ENCODE measurements at regions not wholly inside any gene's neighbourhood (a gene's known extent, or its start where the extent isn't known, plus 50 kb on each side); places are given as distances from the start of the nearest gene placed in this dataset.

DNA sequence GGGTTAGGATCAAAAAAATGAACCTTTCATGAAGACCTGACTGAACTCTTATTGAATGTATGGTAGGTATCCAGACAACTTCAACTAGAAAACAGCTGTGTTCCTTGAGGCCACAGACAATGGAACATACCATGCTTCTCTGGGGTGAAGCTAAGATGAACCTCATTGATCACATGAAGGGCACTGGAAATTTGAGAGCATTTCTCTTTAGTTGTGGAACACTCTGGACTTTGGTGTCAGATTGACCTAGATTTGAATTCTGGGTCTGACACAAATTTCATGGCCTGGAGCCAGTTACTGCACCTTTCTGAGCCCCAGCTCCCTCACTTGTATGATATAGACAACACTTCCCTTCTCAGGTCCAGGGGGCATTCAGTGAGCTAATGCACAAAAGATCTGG is 411.2 kb upstream of the ID2 start:
- TF ChIP-seq ZNF600 (tag by site-specific recombination; IDR thresholded peaks at IDR 0.05) (no peak), ZNF596 (tag by site-specific recombination; IDR thresholded peaks at IDR 0.05) (no peak), ZFP41 (tag by site-specific recombination; IDR thresholded peaks at IDR 0.05; ENCODE audit: borderline replicate concordance) (no peak), ZBTB17 (tag by site-specific recombination; IDR thresholded peaks at IDR 0.05) (no peak), ZNF404 (tag by site-specific recombination; IDR thresholded peaks at IDR 0.05) (no peak), PRDM4 (tag by site-specific recombination; IDR thresholded peaks at IDR 0.05) (no peak)
- H3K4me3 ChIP-seq (ENCODE audit: low read depth, low read length): no peak overlapping the region
- no peak overlapping the region for H3K27ac ChIP-seq (ENCODE audit: extremely low read depth, low read depth, low read length)
- no peaks in the 10 kb centered on the region for H3K9me3 ChIP-seq (ENCODE audit: control insufficient read depth, insufficient read depth, low read depth, low read length)
- H3K4me1 ChIP-seq (ENCODE audit: control insufficient read depth, insufficient read depth, low read length): no peaks in the 10 kb centered on the region
- ChIA-PET CTCF (no interaction called here), POLR2A (no interaction called here)
- no peaks in the 10 kb centered on the region for H3K36me3 ChIP-seq (ENCODE audit: control insufficient read depth in 2 of 2, insufficient read depth in 1 of 2, low read length in 2 of 2)

- no peaks in the 10 kb centered on the region for H3K36me3 ChIP-seq (ENCODE audit: control insufficient read depth in 2 of 2, insufficient read depth in 1 of 2, low read length in 2 of 2)
- ChIA-PET CTCF (no interaction called here), POLR2A (no interaction called here)
- H3K4me3 ChIP-seq (ENCODE audit: low read depth, low read length): no peak overlapping the region
- TF ChIP-seq YY2 (tag by site-specific recombination; IDR thresholded peaks at IDR 0.05) (no peak), ZNF423 (tag by site-specific recombination; IDR thresholded peaks at IDR 0.05) (no peak), ZSCAN16 (tag by site-specific recombination; IDR thresholded peaks at IDR 0.05) (no peak), ZNF654 (tag by site-specific recombination; IDR thresholded peaks at IDR 0.05; ENCODE audit: low read depth) (no peak), RBAK (tag by site-specific recombination; IDR thresholded peaks at IDR 0.05) (no peak), ZSCAN18 (tag by site-specific recombination; IDR thresholded peaks at IDR 0.05) (no peak), ZSCAN23 (tag by site-specific recombination; IDR thresholded peaks at IDR 0.05) (no peak), BCL11A (tag by site-specific recombination; IDR thresholded peaks at IDR 0.05; ENCODE audit: low read depth) (no peak), ZNF335 (tag by site-specific recombination; conservative IDR thresholded peaks at IDR 0.05) (no peak), ZNF560 (tag by site-specific recombination; IDR thresholded peaks at IDR 0.05; ENCODE audit: borderline replicate concordance) (no peak), ZNF37A (tag by site-specific recombination; IDR thresholded peaks at IDR 0.05) (no peak), WT1 (tag by site-specific recombination; IDR thresholded peaks at IDR 0.05) (no peak), ZNF223 (tag by site-specific recombination; IDR thresholded peaks at IDR 0.05) (no peak), ZNF624 (tag by site-specific recombination; IDR thresholded peaks at IDR 0.05) (no peak), ZNF660 (tag by site-specific recombination; IDR thresholded peaks at IDR 0.05) (no peak), ZBTB21 (tag by site-specific recombination; IDR thresholded peaks at IDR 0.05) (no peak), YY1 (tag by site-specific recombination; IDR thresholded peaks at IDR 0.05) (no peak), PRDM6 (tag by site-specific recombination; IDR thresholded peaks at IDR 0.05) (no peak)
- TF ChIP-seq, protein P1, sequence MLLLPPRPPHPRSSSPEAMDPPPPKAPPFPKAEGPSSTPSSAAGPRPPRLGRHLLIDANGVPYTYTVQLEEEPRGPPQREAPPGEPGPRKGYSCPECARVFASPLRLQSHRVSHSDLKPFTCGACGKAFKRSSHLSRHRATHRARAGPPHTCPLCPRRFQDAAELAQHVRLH (tag by site-specific recombination; IDR thresholded peaks at IDR 0.05): no peak
- TF ChIP-seq, protein P2, sequence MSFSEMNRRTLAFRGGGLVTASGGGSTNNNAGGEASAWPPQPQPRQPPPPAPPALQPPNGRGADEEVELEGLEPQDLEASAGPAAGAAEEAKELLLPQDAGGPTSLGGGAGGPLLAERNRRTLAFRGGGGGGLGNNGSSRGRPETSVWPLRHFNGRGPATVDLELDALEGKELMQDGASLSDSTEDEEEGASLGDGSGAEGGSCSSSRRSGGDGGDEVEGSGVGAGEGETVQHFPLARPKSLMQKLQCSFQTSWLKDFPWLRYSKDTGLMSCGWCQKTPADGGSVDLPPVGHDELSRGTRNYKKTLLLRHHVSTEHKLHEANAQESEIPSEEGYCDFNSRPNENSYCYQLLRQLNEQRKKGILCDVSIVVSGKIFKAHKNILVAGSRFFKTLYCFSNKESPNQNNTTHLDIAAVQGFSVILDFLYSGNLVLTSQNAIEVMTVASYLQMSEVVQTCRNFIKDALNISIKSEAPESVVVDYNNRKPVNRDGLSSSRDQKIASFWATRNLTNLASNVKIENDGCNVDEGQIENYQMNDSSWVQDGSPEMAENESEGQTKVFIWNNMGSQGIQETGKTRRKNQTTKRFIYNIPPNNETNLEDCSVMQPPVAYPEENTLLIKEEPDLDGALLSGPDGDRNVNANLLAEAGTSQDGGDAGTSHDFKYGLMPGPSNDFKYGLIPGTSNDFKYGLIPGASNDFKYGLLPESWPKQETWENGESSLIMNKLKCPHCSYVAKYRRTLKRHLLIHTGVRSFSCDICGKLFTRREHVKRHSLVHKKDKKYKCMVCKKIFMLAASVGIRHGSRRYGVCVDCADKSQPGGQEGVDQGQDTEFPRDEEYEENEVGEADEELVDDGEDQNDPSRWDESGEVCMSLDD (tag by site-specific recombination; IDR thresholded peaks at IDR 0.05): no peak
- no peak overlapping the region for H3K27ac ChIP-seq (ENCODE audit: extremely low read depth, low read depth, low read length)
- no peaks in the 10 kb centered on the region for H3K4me1 ChIP-seq (ENCODE audit: control insufficient read depth, insufficient read depth, low read length)
- H3K9me3 ChIP-seq (ENCODE audit: control insufficient read depth, insufficient read depth, low read depth, low read length): no peaks in the 10 kb centered on the region
Measured at GRCh38 chr2:8271461-8271860, 410.4 kb upstream of the ID2 start.
